ENCODE measurements at regions not wholly inside any gene's neighbourhood (a gene's known extent, or its start where the extent isn't known, plus 50 kb on each side); places are given as distances from the start of the nearest gene placed in this dataset.

- 87 to 90% methylated on average over 5 of the region's 5 CpGs for WGBS, 2 donors
- no peak for TF ChIP-seq POLR2A (IDR thresholded peaks at IDR 0.05)
- TF ChIP-seq, protein P1, sequence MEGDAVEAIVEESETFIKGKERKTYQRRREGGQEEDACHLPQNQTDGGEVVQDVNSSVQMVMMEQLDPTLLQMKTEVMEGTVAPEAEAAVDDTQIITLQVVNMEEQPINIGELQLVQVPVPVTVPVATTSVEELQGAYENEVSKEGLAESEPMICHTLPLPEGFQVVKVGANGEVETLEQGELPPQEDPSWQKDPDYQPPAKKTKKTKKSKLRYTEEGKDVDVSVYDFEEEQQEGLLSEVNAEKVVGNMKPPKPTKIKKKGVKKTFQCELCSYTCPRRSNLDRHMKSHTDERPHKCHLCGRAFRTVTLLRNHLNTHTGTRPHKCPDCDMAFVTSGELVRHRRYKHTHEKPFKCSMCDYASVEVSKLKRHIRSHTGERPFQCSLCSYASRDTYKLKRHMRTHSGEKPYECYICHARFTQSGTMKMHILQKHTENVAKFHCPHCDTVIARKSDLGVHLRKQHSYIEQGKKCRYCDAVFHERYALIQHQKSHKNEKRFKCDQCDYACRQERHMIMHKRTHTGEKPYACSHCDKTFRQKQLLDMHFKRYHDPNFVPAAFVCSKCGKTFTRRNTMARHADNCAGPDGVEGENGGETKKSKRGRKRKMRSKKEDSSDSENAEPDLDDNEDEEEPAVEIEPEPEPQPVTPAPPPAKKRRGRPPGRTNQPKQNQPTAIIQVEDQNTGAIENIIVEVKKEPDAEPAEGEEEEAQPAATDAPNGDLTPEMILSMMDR (IDR thresholded peaks at IDR 0.05), result no peak
- intact Hi-C loops (cut with DNase I; ENCODE audit: low total_unique reads), result no loop called here
- no peak for DNase-seq (ENCODE audit: low spot score in 2 of 2)
- H3K4me3 ChIP-seq (ENCODE audit: low read depth, poor library complexity, severe bottlenecking), result no peak overlapping the region
Measured at GRCh38 chr20:11711214-11711613, 206.5 kb upstream of the BTBD3 start.

DNA sequence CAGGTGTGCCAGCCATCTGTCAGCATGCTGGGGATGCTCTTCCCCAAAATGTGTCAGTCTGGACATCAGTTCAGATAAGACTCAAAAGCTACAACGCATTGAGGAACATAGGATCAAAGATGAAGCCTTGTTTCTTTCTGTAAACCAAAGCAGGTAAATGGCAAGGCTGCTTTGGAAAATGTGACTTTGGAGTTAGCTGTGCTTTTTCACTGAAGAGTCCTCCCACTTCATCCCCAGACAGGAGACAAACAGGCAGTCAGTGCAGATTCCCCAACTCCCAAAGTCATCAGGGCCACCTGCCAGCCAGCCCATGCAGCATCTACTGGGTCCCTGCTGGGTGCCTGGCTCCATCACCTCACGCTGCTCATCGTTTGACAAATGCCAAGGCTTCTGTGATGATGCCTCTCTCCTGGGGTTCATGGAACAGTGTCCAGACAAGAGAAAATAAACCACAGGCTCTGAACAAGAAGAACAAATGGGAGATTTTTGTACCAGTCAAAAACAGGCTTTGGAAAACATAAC, 205.0 kb upstream of the BTBD3 start:
- intact Hi-C loops (cut with DNase I; ENCODE audit: low total_unique reads), result no loop called here
- no peak for DNase-seq (ENCODE audit: low spot score in 2 of 2)
- 76 to 80% methylated on average over 3 of the region's 3 CpGs for WGBS, 2 donors
- no peak for TF ChIP-seq POLR2A (IDR thresholded peaks at IDR 0.05)
- TF ChIP-seq, protein P1 (IDR thresholded peaks at IDR 0.05), result no peak
- no peak overlapping the region for H3K4me3 ChIP-seq (ENCODE audit: low read depth, poor library complexity, severe bottlenecking)

- H3K4me3 ChIP-seq (ENCODE audit: low read depth, poor library complexity, severe bottlenecking), result no peak overlapping the region
- WGBS, 2 donors, result 17 to 38% methylated on average over 2 of the region's 2 CpGs
- intact Hi-C loops (cut with DNase I; ENCODE audit: low total_unique reads), result no loop called here
- TF ChIP-seq, protein P1 (IDR thresholded peaks at IDR 0.05), result no peak
- no peak for TF ChIP-seq POLR2A (IDR thresholded peaks at IDR 0.05)
- DNase-seq (ENCODE audit: low spot score in 2 of 2), result no peak
Measured at GRCh38 chr20:11714886-11715285, 202.8 kb upstream of the BTBD3 start.

GRCh38 chr20:11716239-11716944, 201.3 kb upstream of the BTBD3 start:
- DNase-seq (ENCODE audit: low spot score in 2 of 2), result no peak
- no peak overlapping the region for H3K4me3 ChIP-seq (ENCODE audit: low read depth, poor library complexity, severe bottlenecking)
- no peak for TF ChIP-seq POLR2A (IDR thresholded peaks at IDR 0.05)
- TF ChIP-seq, protein P1 (IDR thresholded peaks at IDR 0.05), result no peak
- intact Hi-C loops (cut with DNase I; ENCODE audit: low total_unique reads), result no loop called here
- 51 to 58% methylated on average over 4 of the region's 4 CpGs for WGBS, 2 donors

DNA sequence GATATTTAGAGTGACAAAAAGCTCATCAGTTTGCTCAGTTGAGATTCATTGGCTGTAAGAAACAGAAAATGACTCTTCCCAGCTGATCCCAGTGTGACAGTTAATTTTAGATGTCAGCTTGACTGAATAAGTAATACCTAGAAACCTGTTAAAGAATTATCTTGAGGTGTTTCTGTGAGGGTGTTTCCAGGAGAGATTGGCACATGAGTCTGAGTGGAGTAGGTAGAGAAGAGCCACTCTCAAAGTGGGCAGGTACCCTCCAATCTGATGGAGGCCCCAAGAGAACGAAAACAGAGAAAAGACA, 200.8 kb upstream of the BTBD3 start:
- no peak for DNase-seq (ENCODE audit: low spot score in 2 of 2)
- H3K4me3 ChIP-seq (ENCODE audit: low read depth, poor library complexity, severe bottlenecking), result no peak overlapping the region
- TF ChIP-seq, protein P1 (IDR thresholded peaks at IDR 0.05), result no peak
- no peak for TF ChIP-seq POLR2A (IDR thresholded peaks at IDR 0.05)
- intact Hi-C loops (cut with DNase I; ENCODE audit: low total_unique reads), result no loop called here
- WGBS, 2 donors, result 93 to 97% methylated on average over 1 of the region's 1 CpG

DNA sequence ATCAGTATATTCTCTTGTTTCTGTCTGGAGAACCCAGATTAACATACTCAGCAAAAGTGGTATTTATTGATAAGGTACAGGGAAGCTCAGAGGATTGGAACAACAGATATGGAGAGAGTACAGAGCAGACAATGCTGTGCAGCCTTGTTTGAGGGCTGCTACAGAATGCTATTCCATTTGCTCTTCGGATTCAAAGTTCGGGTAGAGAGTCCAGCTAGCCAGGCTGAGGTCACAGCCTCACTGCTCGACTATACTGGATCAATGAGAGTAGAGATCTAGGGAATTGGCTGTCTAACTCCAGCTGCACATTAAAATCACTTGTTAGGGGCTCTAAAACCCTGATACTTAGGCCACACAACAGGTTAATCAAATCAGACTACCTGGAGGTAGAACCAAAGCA, 200.1 kb upstream of the BTBD3 start:
- no peak overlapping the region for H3K4me3 ChIP-seq (ENCODE audit: low read depth, poor library complexity, severe bottlenecking)
- DNase-seq (ENCODE audit: low spot score in 2 of 2), result no peak
- whole genome bisulfite sequencing, 2 donors, result 89 to 91% methylated on average over 3 of the region's 3 CpGs
- intact Hi-C loops (cut with DNase I; ENCODE audit: low total_unique reads), result no loop called here
- TF ChIP-seq, protein P1 (IDR thresholded peaks at IDR 0.05), result no peak
- no peak for TF ChIP-seq POLR2A (IDR thresholded peaks at IDR 0.05)

Measured in lower leg skin (tissue), 4 donors.